Ascending aorta (tissue), 2 donors: ENCODE measurements at regions not wholly inside any gene's neighbourhood (a gene's known extent, or its start where the extent isn't known, plus 50 kb on each side); places are given as distances from the start of the nearest gene placed in this dataset.

Source experiments
- DNase-seq, 2 donors: peaks; one replicate each; pipeline ENCODE4 v3.0.0-alpha.2; 2019; ENCODE audit warnings: low spot score in 2 of 2
- H3K27ac ChIP-seq, 2 donors: fragments of 200-600 bp; sonication (generic); one replicate each; pipeline ENCODE4 v1.5.1; 2016 to 2017; ENCODE audit warnings: mild to moderate bottlenecking in 1 of 2
- H3K27me3 ChIP-seq: fragments of 200-600 bp; sonication (generic); one replicate; pipeline ENCODE4 v1.5.1; 2017
- H3K36me3 ChIP-seq, 2 donors: fragments of 200-600 bp; sonication (generic); one replicate each; pipeline ENCODE4 v1.5.1; 2016
- H3K4me1 ChIP-seq, 2 donors: fragments of 200-600 bp; sonication (generic); one replicate each; pipeline ENCODE4 v1.5.1; 2016 to 2017; ENCODE audit warnings: mild to moderate bottlenecking in 1 of 2
- H3K4me3 ChIP-seq, 2 donors: fragments of 200-600 bp; sonication (generic); one replicate each; pipeline ENCODE4 v1.5.1; 2016 to 2017; ENCODE audit warnings: mild to moderate bottlenecking in 1 of 2
- H3K9me3 ChIP-seq, 2 donors: fragments of 200-600 bp; sonication (generic); one replicate each; pipeline ENCODE4 v1.5.1; 2016
- CTCF ChIP-seq, 3 experiments: fragments of 200-600 bp in 2 of 3; fragments of 450-650 bp in 1 of 3; sonication (generic) in 2 of 3; IDR thresholded peaks; one replicate each; pipeline ENCODE4 v1.5.1; 2016 to 2019; ENCODE audit warnings: antibody characterized with exemption in 3 of 3, mild to moderate bottlenecking in 1 of 3, moderate library complexity in 1 of 3
- intact Hi-C: fragments of 100-400 bp; cut with DNase I; formaldehyde crosslinking; loops from one replicate; pipeline ENCODE4 v1.15.1; 2023

GRCh38 chr12:67200386-67200785 lies 68.8 kb upstream of the CAND1 start:
- intact Hi-C loops, result no loop called here
- Histone ChIP-seq H3K9me3 (no peaks in the 10 kb centered on the region), H3K27me3 (no peaks in the 10 kb centered on the region), H3K4me3 (no peak overlapping the region), H3K36me3 (no peaks in the 10 kb centered on the region), H3K4me1 (no peaks in the 10 kb centered on the region), H3K27ac (no peak overlapping the region)
- no peak for DNase-seq
- TF ChIP-seq CTCF (IDR thresholded peaks at IDR 0.05), result no peak

- no peaks in the 10 kb centered on the region for H3K9me3 ChIP-seq
- no peaks in the 10 kb centered on the region for H3K4me1 ChIP-seq
- DNase-seq, result no peak
- no peaks in the 10 kb centered on the region for H3K27me3 ChIP-seq
- TF ChIP-seq CTCF (IDR thresholded peaks at IDR 0.05), result no peak
- H3K4me3 ChIP-seq, result no peak overlapping the region
- no peaks in the 10 kb centered on the region for H3K36me3 ChIP-seq
- intact Hi-C loops, result no loop called here
- no peak overlapping the region for H3K27ac ChIP-seq
Measured at GRCh38 chr12:67202011-67202677, 67.0 kb upstream of the CAND1 start.

- H3K27ac ChIP-seq, result no peak overlapping the region
- H3K36me3 ChIP-seq, result no peaks in the 10 kb centered on the region
- no peaks in the 10 kb centered on the region for H3K9me3 ChIP-seq
- no peak for DNase-seq
- TF ChIP-seq CTCF (IDR thresholded peaks at IDR 0.05), result no peak
- H3K4me3 ChIP-seq, result no peak overlapping the region
- H3K27me3 ChIP-seq, result no peaks in the 10 kb centered on the region
- no peaks in the 10 kb centered on the region for H3K4me1 ChIP-seq
- intact Hi-C loops, result no loop called here
Measured at GRCh38 chr12:67202678-67203012, 66.5 kb upstream of the CAND1 start.

- Histone ChIP-seq H3K27me3 (no peaks in the 10 kb centered on the region), H3K9me3 (no peaks in the 10 kb centered on the region), H3K27ac (no peak overlapping the region), H3K36me3 (no peaks in the 10 kb centered on the region), H3K4me3 (no peak overlapping the region), H3K4me1 (no peaks in the 10 kb centered on the region)
- intact Hi-C loops, result no loop called here
- no peak for DNase-seq
- TF ChIP-seq CTCF (IDR thresholded peaks at IDR 0.05), result no peak
Measured at GRCh38 chr12:67208281-67209067, 60.7 kb upstream of the CAND1 start.

- Histone ChIP-seq H3K9me3 (no peaks in the 10 kb centered on the region), H3K27me3 (no peaks in the 10 kb centered on the region), H3K27ac (no peak overlapping the region), H3K4me3 (no peak overlapping the region), H3K36me3 (no peaks in the 10 kb centered on the region), H3K4me1 (no peaks in the 10 kb centered on the region)
- DNase-seq, result no peak
- TF ChIP-seq CTCF (IDR thresholded peaks at IDR 0.05), result no peak
- intact Hi-C loops, result no loop called here
Measured at GRCh38 chr12:67211029-67211428, 58.1 kb upstream of the CAND1 start.
